OCI-LY1 (cell line): ENCODE measurements at regions not wholly inside any gene's neighbourhood (a gene's known extent, or its start where the extent isn't known, plus 50 kb on each side); places are given as distances from the start of the nearest gene placed in this dataset.

Experiments
- H2AFZ ChIP-seq: fragments of 200-600 bp; sonication (generic), shearing (Covaris generic); 2 replicates; pipeline ENCODE4 v1.6.0; 2014; ENCODE audit warnings: antibody characterized with exemption, mild to moderate bottlenecking, low read length
- H3F3A ChIP-seq: fragments of 200-600 bp; sonication (generic), shearing (Covaris generic); 2 replicates; pipeline ENCODE4 v1.6.0; 2014; ENCODE audit warnings: mild to moderate bottlenecking, antibody characterized with exemption, low read length, moderate library complexity; ENCODE audit not compliant: insufficient read depth
- H3K27ac ChIP-seq: fragments of 200-600 bp; sonication (generic); 2 replicates; pipeline ENCODE4 v1.5.1; 2014; ENCODE audit warnings: low read length, mixed run types, mild to moderate bottlenecking, low read depth; ENCODE audit not compliant: poor library complexity, severe bottlenecking
- H3K27me3 ChIP-seq: fragments of 200-600 bp; sonication (generic); 2 replicates; pipeline ENCODE4 v1.6.0; 2014; ENCODE audit warnings: antibody characterized with exemption, mild to moderate bottlenecking, low read length, moderate library complexity; ENCODE audit not compliant: insufficient read depth
- H3K36me3 ChIP-seq: fragments of 200-600 bp; sonication (generic); 2 replicates; pipeline ENCODE4 v1.6.1; 2014; ENCODE audit warnings: mild to moderate bottlenecking, antibody characterized with exemption, low read length, moderate library complexity, mixed read lengths; ENCODE audit not compliant: insufficient read depth
- H3K4me1 ChIP-seq: fragments of 200-600 bp; sonication (generic); 2 replicates; pipeline ENCODE4 v1.5.1; 2014; ENCODE audit warnings: mild to moderate bottlenecking, low read length, moderate library complexity; ENCODE audit not compliant: insufficient read depth, severe bottlenecking
- H3K4me2 ChIP-seq: fragments of 200-600 bp; sonication (generic), shearing (Covaris generic); 2 replicates; pipeline ENCODE4 v1.6.1; 2014; ENCODE audit warnings: low read length
- H3K4me3 ChIP-seq: fragments of 200-600 bp; sonication (generic); 2 replicates; pipeline ENCODE4 v1.5.1; 2014; ENCODE audit warnings: low read length, low read depth, mild to moderate bottlenecking, mixed read lengths; ENCODE audit not compliant: poor library complexity, severe bottlenecking
- H3K79me2 ChIP-seq: fragments of 200-600 bp; shearing (Covaris generic); 2 replicates; pipeline ENCODE4 v1.6.1; 2016; ENCODE audit warnings: mixed run types, low read length, mixed read lengths; ENCODE audit not compliant: insufficient read depth
- H3K9ac ChIP-seq: fragments of 200-600 bp; sonication (generic), shearing (Covaris generic); 2 replicates; pipeline ENCODE4 v1.6.1; 2014; ENCODE audit warnings: mild to moderate bottlenecking, low read length, mixed read lengths
- H3K9me2 ChIP-seq: fragments of 200-600 bp; sonication (generic), shearing (Covaris generic); 2 replicates; pipeline ENCODE4 v1.6.1; 2014; ENCODE audit warnings: low read depth, mild to moderate bottlenecking, low read length, mixed read lengths
- H3K9me3 ChIP-seq: fragments of 200-600 bp; shearing (Covaris generic); 2 replicates; pipeline ENCODE4 v1.6.1; 2014; ENCODE audit warnings: low read length, mixed read lengths
- H4K20me1 ChIP-seq: fragments of 200-600 bp; sonication (generic), shearing (Covaris generic); 2 replicates; pipeline ENCODE4 v1.6.0; 2016; ENCODE audit warnings: mild to moderate bottlenecking, low read length; ENCODE audit not compliant: insufficient read depth
- EZH2 ChIP-seq: fragments of 200-600 bp; sonication (generic), shearing (Covaris generic); IDR thresholded peaks from 2 replicates; pipeline ENCODE4 v1.8.0; 2017; ENCODE audit warnings: borderline replicate concordance, mixed run types, mild to moderate bottlenecking, antibody characterized with exemption, low read length, moderate library complexity, mixed read lengths
- TF ChIP-seq, protein P1 (sequence below): fragments of 200-600 bp; sonication (generic), shearing (Covaris generic); IDR thresholded peaks from 2 replicates; pipeline ENCODE4 v1.5.1; 2017; ENCODE audit warnings: mild to moderate bottlenecking, antibody characterized with exemption, low read length, moderate library complexity, mixed read lengths

GRCh38 chr12:30155001-30155730, 371.4 kb upstream of the TMTC1 start:
- H3F3A ChIP-seq = no peaks in the 10 kb centered on the region
- H2AFZ ChIP-seq = no peak overlapping the region
- no peaks in the 10 kb centered on the region for H4K20me1 ChIP-seq
- H3K4me1 ChIP-seq = no peaks in the 10 kb centered on the region
- no peak overlapping the region for H3K9ac ChIP-seq
- no peaks in the 10 kb centered on the region for H3K36me3 ChIP-seq
- no peaks in the 10 kb centered on the region for H3K9me3 ChIP-seq
- H3K27me3 ChIP-seq = no peaks in the 10 kb centered on the region
- H3K27ac ChIP-seq = no peak overlapping the region
- H3K79me2 ChIP-seq = no peaks in the 10 kb centered on the region
- TF ChIP-seq, protein P1, sequence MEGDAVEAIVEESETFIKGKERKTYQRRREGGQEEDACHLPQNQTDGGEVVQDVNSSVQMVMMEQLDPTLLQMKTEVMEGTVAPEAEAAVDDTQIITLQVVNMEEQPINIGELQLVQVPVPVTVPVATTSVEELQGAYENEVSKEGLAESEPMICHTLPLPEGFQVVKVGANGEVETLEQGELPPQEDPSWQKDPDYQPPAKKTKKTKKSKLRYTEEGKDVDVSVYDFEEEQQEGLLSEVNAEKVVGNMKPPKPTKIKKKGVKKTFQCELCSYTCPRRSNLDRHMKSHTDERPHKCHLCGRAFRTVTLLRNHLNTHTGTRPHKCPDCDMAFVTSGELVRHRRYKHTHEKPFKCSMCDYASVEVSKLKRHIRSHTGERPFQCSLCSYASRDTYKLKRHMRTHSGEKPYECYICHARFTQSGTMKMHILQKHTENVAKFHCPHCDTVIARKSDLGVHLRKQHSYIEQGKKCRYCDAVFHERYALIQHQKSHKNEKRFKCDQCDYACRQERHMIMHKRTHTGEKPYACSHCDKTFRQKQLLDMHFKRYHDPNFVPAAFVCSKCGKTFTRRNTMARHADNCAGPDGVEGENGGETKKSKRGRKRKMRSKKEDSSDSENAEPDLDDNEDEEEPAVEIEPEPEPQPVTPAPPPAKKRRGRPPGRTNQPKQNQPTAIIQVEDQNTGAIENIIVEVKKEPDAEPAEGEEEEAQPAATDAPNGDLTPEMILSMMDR = no peak
- no peak for TF ChIP-seq EZH2
- H3K4me3 ChIP-seq = no peak overlapping the region
- H3K9me2 ChIP-seq = no peaks in the 10 kb centered on the region
- H3K4me2 ChIP-seq = no peak overlapping the region

DNA sequence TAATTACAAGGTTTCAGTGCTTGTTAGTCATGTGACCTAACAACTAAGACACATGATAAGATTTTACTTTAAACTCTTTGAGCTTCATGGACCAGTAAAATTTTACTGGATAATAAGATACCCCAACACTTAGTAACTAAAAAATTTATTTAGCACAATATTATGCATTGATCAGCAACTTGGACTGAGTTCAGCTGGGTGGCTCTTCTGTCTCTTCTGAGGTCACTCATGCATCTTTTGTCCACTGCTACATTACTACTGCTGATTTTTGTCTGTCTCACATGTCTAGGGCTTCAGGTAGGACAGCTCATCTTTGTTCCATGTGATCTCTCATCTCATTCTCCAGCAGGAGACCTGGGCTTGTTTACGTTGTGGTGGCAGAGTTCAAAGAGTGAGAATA, 370.2 kb upstream of the TMTC1 start:
- Histone ChIP-seq H3K4me2 (no peak overlapping the region), H3K27me3 (no peaks in the 10 kb centered on the region), H3K36me3 (no peaks in the 10 kb centered on the region), H3K9me2 (no peaks in the 10 kb centered on the region), H3K4me3 (no peak overlapping the region), H3K27ac (no peak overlapping the region), H3K4me1 (no peaks in the 10 kb centered on the region), H3K79me2 (no peaks in the 10 kb centered on the region), H4K20me1 (no peaks in the 10 kb centered on the region), H3F3A (no peaks in the 10 kb centered on the region), H3K9me3 (no peaks in the 10 kb centered on the region), H2AFZ (no peak overlapping the region), H3K9ac (no peak overlapping the region)
- TF ChIP-seq, protein P1 = no peak
- TF ChIP-seq EZH2 = no peak

DNA sequence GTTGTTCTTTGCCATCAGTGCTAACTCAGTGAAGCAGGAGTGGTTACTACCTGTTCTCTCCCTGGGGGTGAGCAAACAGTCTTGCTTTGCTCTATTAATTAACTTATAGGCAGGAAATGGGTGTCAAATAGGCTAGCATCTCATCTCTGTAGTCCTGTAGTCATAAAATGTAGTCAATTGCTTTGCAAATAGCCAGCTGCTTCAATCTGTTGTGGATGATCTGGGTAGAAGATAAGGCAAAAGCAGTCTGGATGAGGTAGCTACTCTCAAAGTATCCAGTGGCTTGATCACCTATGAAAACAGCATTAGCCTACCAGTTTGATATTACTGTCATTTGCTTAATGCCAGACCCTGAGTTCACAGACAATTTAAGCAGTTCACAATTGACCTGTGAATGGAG, 369.0 kb upstream of the TMTC1 start:
- Histone ChIP-seq H2AFZ (no peak overlapping the region), H3K36me3 (no peaks in the 10 kb centered on the region)

More for the DNA sequence above, 369.0 kb upstream of the TMTC1 start:
- Histone ChIP-seq H3K4me1 (no peaks in the 10 kb centered on the region), H3K9me2 (no peaks in the 10 kb centered on the region), H3K27ac (no peak overlapping the region), H3K9ac (no peak overlapping the region), H3K27me3 (no peaks in the 10 kb centered on the region), H4K20me1 (no peaks in the 10 kb centered on the region), H3K9me3 (no peaks in the 10 kb centered on the region), H3F3A (no peaks in the 10 kb centered on the region), H3K4me3 (no peak overlapping the region), H3K79me2 (no peaks in the 10 kb centered on the region), H3K4me2 (no peak overlapping the region)
- TF ChIP-seq EZH2 = no peak
- TF ChIP-seq, protein P1 = no peak
